Activated CD4-positive, alpha-beta memory T cell treated with anti-CD3 and anti-CD28 coated beads for 36 hours (primary cell): ENCODE measurements at regions not wholly inside any gene's neighbourhood (a gene's known extent, or its start where the extent isn't known, plus 50 kb on each side); places are given as distances from the start of the nearest gene placed in this dataset.

Source experiments
- CTCF ChIA-PET: fragments of 350-600 bp; sonication (Branson Sonifier 250); formaldehyde crosslinking; loops from one replicate; lab custom pipeline; 2021; ENCODE audit warnings: antibody characterized with exemption, inconsistent platforms; lab: Charles Lee
- POLR2A ChIA-PET: fragments of 350-600 bp; sonication (Branson Sonifier 250); formaldehyde crosslinking; loops from one replicate; lab custom pipeline; 2021; ENCODE audit warnings: antibody characterized with exemption; lab: Charles Lee
- DNase-seq: peaks from one replicate; pipeline ENCODE4 v3.0.0-alpha.2; 2020
- H3K27ac Mint-ChIP-seq: one replicate; pipeline ENCODE4 v1.8.0; 2021; ENCODE audit warnings: mixed read lengths
- H3K27me3 Mint-ChIP-seq: one replicate; pipeline ENCODE4 v1.8.0; 2021; ENCODE audit warnings: mixed read lengths
- H3K36me3 Mint-ChIP-seq: one replicate; pipeline ENCODE4 v1.8.0; 2021; ENCODE audit warnings: mixed read lengths
- H3K4me1 Mint-ChIP-seq: one replicate; pipeline ENCODE4 v1.8.0; 2021; ENCODE audit warnings: low read depth, mixed read lengths
- H3K4me3 Mint-ChIP-seq: one replicate; pipeline ENCODE4 v1.8.0; 2021; ENCODE audit warnings: mild to moderate bottlenecking, mixed read lengths
- H3K9me3 Mint-ChIP-seq: one replicate; pipeline ENCODE4 v1.8.0; 2021; ENCODE audit warnings: mixed read lengths
- intact Hi-C: fragments of 100-400 bp; cut with micrococcal nuclease; formaldehyde crosslinking; loops from one replicate; pipeline ENCODE4 v1.15.1; 2023

- Mint-ChIP-seq H3K27ac (no peak overlapping the region), H3K4me3 (no peak overlapping the region), H3K4me1 (no peaks in the 10 kb centered on the region), H3K27me3 (no peaks in the 10 kb centered on the region), H3K36me3 (no peaks in the 10 kb centered on the region), H3K9me3 (no peaks in the 10 kb centered on the region)
- no peak for DNase-seq
- POLR2A ChIA-PET, result no interaction called here
- CTCF ChIA-PET, result interaction anchor here (1.0 kb wide), 1 partner anchor 388 kb away, joined by 4 read pairs; no protein-coding TSS in a partner anchor
- intact Hi-C loops, result no loop called here
Measured at GRCh38 chr21:28357743-28358142, 634.9 kb downstream of the LTN1 start.

DNA sequence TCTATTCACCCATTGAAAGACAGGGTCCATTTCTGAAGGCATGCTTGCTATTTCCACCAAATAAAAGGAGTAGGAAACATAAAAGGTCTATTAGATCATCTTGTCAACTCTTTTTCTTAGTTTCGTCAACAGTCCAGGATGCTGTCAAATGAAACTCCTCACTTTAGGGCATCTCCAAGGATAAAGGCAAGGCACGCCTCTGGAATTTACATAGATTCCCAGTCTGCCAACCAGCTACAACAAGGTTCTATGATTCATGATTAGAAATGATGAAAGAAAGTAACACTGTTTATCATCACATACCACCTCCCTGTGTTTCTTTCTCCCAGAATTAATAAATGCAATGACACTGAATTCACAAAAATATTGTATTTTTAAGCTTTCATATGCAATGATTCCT, 636.3 kb downstream of the LTN1 start:
- H3K9me3 Mint-ChIP-seq, result no peaks in the 10 kb centered on the region
- ChIA-PET CTCF (no interaction called here), POLR2A (no interaction called here)
- no peaks in the 10 kb centered on the region for H3K4me1 Mint-ChIP-seq
- H3K36me3 Mint-ChIP-seq, result no peaks in the 10 kb centered on the region
- no peak for DNase-seq
- H3K27ac Mint-ChIP-seq, result no peak overlapping the region
- no peak overlapping the region for H3K4me3 Mint-ChIP-seq
- intact Hi-C loops, result no loop called here
- no peaks in the 10 kb centered on the region for H3K27me3 Mint-ChIP-seq

DNA sequence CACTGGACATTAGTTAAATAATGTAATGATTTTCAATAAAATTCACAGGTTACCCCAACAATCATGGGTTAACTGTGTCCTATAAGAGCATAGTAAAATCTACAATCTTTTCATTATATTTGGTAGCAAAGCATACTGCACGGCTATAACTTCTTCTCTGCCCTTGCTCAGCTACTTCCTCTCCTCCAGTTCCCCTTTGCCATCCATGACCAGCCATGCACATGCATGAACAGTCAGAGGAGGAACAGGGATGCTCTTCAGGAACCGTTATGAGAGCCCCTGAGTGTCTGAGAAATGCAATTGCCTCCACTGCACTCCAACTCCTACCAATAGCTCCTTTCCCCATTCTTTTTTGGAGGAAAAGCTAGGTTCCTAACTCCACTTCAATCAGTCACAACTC, 646.7 kb downstream of the LTN1 start:
- no peak for DNase-seq
- no peaks in the 10 kb centered on the region for H3K27me3 Mint-ChIP-seq
- ChIA-PET CTCF (no interaction called here), POLR2A (no interaction called here)
- no peaks in the 10 kb centered on the region for H3K9me3 Mint-ChIP-seq
- H3K4me3 Mint-ChIP-seq, result no peak overlapping the region
- no peak overlapping the region for H3K27ac Mint-ChIP-seq
- intact Hi-C loops, result no loop called here
- no peaks in the 10 kb centered on the region for H3K4me1 Mint-ChIP-seq
- H3K36me3 Mint-ChIP-seq, result no peaks in the 10 kb centered on the region

DNA sequence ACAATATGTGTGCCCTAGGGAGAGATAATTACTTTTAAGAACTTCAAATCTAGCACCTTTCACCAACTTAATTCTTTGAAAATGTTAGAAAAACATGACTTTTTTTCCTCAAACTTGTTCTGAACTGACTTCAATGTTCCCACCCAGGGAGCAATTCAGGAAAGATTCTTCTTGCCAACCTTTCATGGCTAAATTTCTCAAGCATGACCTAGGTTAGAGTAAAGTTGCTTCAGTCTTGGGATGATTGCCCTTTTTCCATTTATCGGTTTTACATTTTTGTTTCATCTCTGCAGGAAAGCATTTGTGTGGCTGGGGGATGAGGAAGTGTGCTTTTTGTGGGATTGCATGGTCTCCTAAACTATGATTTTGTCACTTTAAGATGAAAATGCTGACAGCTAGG, 647.7 kb downstream of the LTN1 start:
- Mint-ChIP-seq H3K36me3 (no peaks in the 10 kb centered on the region), H3K9me3 (no peaks in the 10 kb centered on the region), H3K27ac (no peak overlapping the region), H3K4me3 (no peak overlapping the region), H3K27me3 (no peaks in the 10 kb centered on the region), H3K4me1 (no peaks in the 10 kb centered on the region)
- no peak for DNase-seq
- intact Hi-C loops, result no loop called here
- CTCF ChIA-PET, result no interaction called here
- POLR2A ChIA-PET, result no interaction called here

DNA sequence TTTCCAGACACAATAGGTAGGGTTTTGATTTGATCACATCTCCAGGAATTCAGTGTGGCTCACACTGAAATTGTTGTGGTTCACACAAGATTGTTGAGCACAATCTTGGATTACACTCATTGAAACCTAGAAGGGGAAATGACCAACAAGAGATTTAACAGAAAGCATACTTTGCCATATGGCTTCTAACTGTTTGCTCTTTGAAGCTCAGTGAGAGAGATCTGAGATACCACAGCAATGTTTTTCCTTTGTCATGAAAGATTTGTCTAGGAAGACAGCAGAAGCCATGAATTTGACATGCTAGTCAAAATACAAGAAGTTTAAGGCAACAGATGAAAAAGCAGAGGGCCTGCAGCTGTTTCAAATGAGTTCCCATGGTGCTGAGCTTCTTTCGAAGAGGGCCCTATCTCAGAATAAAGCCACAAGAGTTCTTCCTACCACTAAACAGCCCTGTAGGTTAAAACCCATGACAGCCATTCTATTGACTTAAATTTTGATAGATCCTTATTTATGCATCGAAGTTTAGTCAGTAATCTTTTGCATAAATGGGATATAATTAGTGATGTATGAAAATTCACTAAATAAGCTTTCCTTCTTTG, 650.4 kb downstream of the LTN1 start:
- ChIA-PET POLR2A (no interaction called here), CTCF (no interaction called here)
- Mint-ChIP-seq H3K4me3 (no peak overlapping the region), H3K36me3 (no peaks in the 10 kb centered on the region), H3K27me3 (no peaks in the 10 kb centered on the region), H3K9me3 (no peaks in the 10 kb centered on the region), H3K4me1 (no peaks in the 10 kb centered on the region), H3K27ac (no peak overlapping the region)
- DNase-seq, result no peak
- intact Hi-C loops, result no loop called here

GRCh38 chr21:28339403-28339802, 653.3 kb downstream of the LTN1 start:
- ChIA-PET POLR2A (no interaction called here), CTCF (interaction anchor here (1.6 kb wide), 1 partner anchor 406 kb away, joined by 5 read pairs; no protein-coding TSS in a partner anchor)
- intact Hi-C loops, result no loop called here

DNA sequence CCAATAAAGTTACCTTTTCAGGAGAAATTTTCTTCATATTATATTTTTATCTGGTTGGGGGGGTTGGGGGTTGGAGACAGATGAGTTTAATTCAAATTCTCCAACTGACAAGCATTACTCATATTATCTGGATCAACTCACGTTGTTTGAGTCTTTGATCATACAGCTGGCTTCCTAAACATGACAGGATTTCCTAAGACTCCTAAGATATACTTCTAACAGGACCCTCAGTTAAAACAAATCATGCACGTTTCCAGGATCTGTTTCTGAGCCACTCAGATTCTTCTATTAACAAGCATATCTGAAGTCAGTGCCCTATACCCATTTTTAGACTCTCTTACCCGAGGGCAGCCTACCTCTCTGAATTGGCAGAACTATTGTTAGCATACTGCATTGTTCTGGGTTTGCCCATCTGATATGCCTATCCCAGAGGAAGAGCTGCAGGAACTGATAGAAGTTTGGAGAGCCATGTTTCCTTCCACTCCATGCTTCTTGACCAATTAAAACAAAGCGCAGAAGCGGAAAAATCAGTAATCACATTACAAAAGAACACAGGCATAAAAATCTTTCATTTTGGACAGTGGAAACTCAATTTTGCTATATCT, 653.9 kb downstream of the LTN1 start:
- Mint-ChIP-seq H3K4me3 (no peak overlapping the region), H3K36me3 (no peaks in the 10 kb centered on the region), H3K9me3 (no peaks in the 10 kb centered on the region), H3K27me3 (no peaks in the 10 kb centered on the region), H3K27ac (no peak overlapping the region), H3K4me1 (no peaks in the 10 kb centered on the region)
- CTCF ChIA-PET, result interaction anchor here (1.6 kb wide), 1 partner anchor 407 kb away, joined by 5 read pairs; no protein-coding TSS in a partner anchor
- no peak for DNase-seq
- intact Hi-C loops, result no loop called here
- POLR2A ChIA-PET, result no interaction called here

More at GRCh38 chr21:28339403-28339802, 653.3 kb downstream of the LTN1 start:
- Mint-ChIP-seq H3K9me3 (no peaks in the 10 kb centered on the region), H3K36me3 (no peaks in the 10 kb centered on the region), H3K27me3 (no peaks in the 10 kb centered on the region), H3K4me1 (no peaks in the 10 kb centered on the region), H3K27ac (no peak overlapping the region), H3K4me3 (no peak overlapping the region)
- DNase-seq, result no peak

GRCh38 chr21:28337315-28337714, 655.4 kb downstream of the LTN1 start:
- H3K4me1 Mint-ChIP-seq, result no peaks in the 10 kb centered on the region
- H3K9me3 Mint-ChIP-seq, result no peaks in the 10 kb centered on the region
- no peak overlapping the region for H3K27ac Mint-ChIP-seq
- no peaks in the 10 kb centered on the region for H3K36me3 Mint-ChIP-seq
- H3K4me3 Mint-ChIP-seq, result no peak overlapping the region
- no peaks in the 10 kb centered on the region for H3K27me3 Mint-ChIP-seq
- ChIA-PET CTCF (interaction anchor here (1.0 kb wide), 1 partner anchor 408 kb away, joined by 5 read pairs; no protein-coding TSS in a partner anchor), POLR2A (no interaction called here)
- intact Hi-C loops, result loop anchor here (2.0 kb wide), 1 partner anchor 407 kb away; no protein-coding TSS in a partner anchor
- no peak for DNase-seq

DNA sequence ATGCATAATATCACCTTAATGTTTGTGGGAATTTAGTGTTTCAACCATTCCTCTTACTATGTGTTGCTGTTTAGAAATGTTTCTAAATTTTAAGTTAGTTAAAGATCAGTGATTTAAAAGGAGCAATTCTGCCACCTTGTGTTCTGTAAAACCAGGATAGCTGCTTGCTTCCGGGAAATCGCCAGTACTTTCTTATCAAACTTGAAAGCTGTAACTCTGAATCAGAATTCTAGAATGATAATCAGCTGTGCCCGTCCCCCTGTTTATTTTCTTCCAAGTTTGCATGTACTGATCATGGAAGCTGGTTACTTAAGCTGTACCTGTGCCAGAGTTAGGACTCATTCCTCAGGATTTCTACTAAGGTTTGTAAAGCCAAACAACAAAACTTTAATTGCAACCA, 656.4 kb downstream of the LTN1 start:
- intact Hi-C loops, result loop anchor here (2.0 kb wide), 1 partner anchor 408 kb away; no protein-coding TSS in a partner anchor
- H3K27ac Mint-ChIP-seq, result no peak overlapping the region
- no peaks in the 10 kb centered on the region for H3K36me3 Mint-ChIP-seq
- DNase-seq, result no peak
- H3K4me1 Mint-ChIP-seq, result no peaks in the 10 kb centered on the region
- POLR2A ChIA-PET, result no interaction called here
- CTCF ChIA-PET, result interaction anchor here (0.7 to 1.0 kb wide), 2 partner anchors 132 to 409 kb away, joined by 3 to 5 read pairs; no protein-coding TSS in a partner anchor
- no peaks in the 10 kb centered on the region for H3K27me3 Mint-ChIP-seq
- H3K9me3 Mint-ChIP-seq, result no peaks in the 10 kb centered on the region
- no peak overlapping the region for H3K4me3 Mint-ChIP-seq

GRCh38 chr21:28334407-28334806, 658.3 kb downstream of the LTN1 start:
- Mint-ChIP-seq H3K27me3 (peaks cover 2% of the 10 kb centered on the region), H3K4me3 (no peak overlapping the region), H3K36me3 (no peaks in the 10 kb centered on the region), H3K9me3 (peaks cover 3% of the 10 kb centered on the region), H3K27ac (no peak overlapping the region), H3K4me1 (no peaks in the 10 kb centered on the region)
- POLR2A ChIA-PET, result no interaction called here
- intact Hi-C loops, result no loop called here
- DNase-seq, result no peak
- CTCF ChIA-PET, result no interaction called here

GRCh38 chr21:28333578-28334075, 659.0 kb downstream of the LTN1 start:
- peaks cover 1% of the 10 kb centered on the region for H3K36me3 Mint-ChIP-seq

GRCh38 chr21:28332796-28333195, 659.9 kb downstream of the LTN1 start:
- H3K4me3 Mint-ChIP-seq, result no peak overlapping the region
- ChIA-PET CTCF (no interaction called here), POLR2A (no interaction called here)
- peaks cover 13% of the 10 kb centered on the region for H3K9me3 Mint-ChIP-seq
- no peaks in the 10 kb centered on the region for H3K4me1 Mint-ChIP-seq
- H3K36me3 Mint-ChIP-seq, result peaks cover 1% of the 10 kb centered on the region
- intact Hi-C loops, result no loop called here
- H3K27me3 Mint-ChIP-seq, result peaks cover 2% of the 10 kb centered on the region
- H3K27ac Mint-ChIP-seq, result no peak overlapping the region
- no peak for DNase-seq

More at GRCh38 chr21:28333578-28334075, 659.0 kb downstream of the LTN1 start:
- peaks cover 8% of the 10 kb centered on the region for H3K9me3 Mint-ChIP-seq
- no peak overlapping the region for H3K27ac Mint-ChIP-seq
- CTCF ChIA-PET, result no interaction called here
- peaks cover 2% of the 10 kb centered on the region for H3K27me3 Mint-ChIP-seq
- POLR2A ChIA-PET, result no interaction called here
- DNase-seq, result no peak
- H3K4me1 Mint-ChIP-seq, result no peaks in the 10 kb centered on the region
- intact Hi-C loops, result no loop called here
- no peak overlapping the region for H3K4me3 Mint-ChIP-seq
